HepG2 (cell line): ENCODE measurements at regions not wholly inside any gene's neighbourhood (a gene's known extent, or its start where the extent isn't known, plus 50 kb on each side); places are given as distances from the start of the nearest gene placed in this dataset.
A peak's percentile ranks its signal among the peaks of the same experiment; 100 is the strongest.

Experiments
- FOSL2 ChIP-seq: sonication (generic); formaldehyde crosslinking; IDR thresholded peaks from 2 replicates; pipeline ENCODE4 v1.4.0; 2020; ENCODE audit warnings: missing genetic modification reagents
- KDM3A ChIP-seq: IDR thresholded peaks from 2 replicates; pipeline ENCODE4 v1.6.1; 2018; ENCODE audit warnings: low read depth, missing compliant biosample characterization
- RFX3 ChIP-seq: IDR thresholded peaks from 2 replicates; pipeline ENCODE4 v1.6.1; 2016; ENCODE audit warnings: missing biosample characterization, missing genetic modification reagents
- RNF2 ChIP-seq: fragments of 450-650 bp; conservative IDR thresholded peaks from 2 replicates; pipeline ENCODE4 v1.6.1; 2016; ENCODE audit warnings: low read depth
- YEATS4 ChIP-seq: sonication (generic); formaldehyde crosslinking; IDR thresholded peaks from 2 replicates; pipeline ENCODE4 v1.4.0; 2020; ENCODE audit warnings: missing genetic modification reagents, borderline replicate concordance
- ZBTB8A ChIP-seq: sonication (generic); formaldehyde crosslinking; IDR thresholded peaks from 2 replicates; pipeline ENCODE4 v1.4.0; 2020; ENCODE audit warnings: mild to moderate bottlenecking, low read depth, missing genetic modification reagents, borderline replicate concordance
- ZFP36L2 ChIP-seq: sonication (generic); formaldehyde crosslinking; IDR thresholded peaks from 2 replicates; pipeline ENCODE4 v1.4.0; 2020; ENCODE audit warnings: missing genetic modification reagents
- ZMYM2 ChIP-seq: sonication (generic); formaldehyde crosslinking; IDR thresholded peaks from 2 replicates; pipeline ENCODE4 v1.8.0; 2022; ENCODE audit warnings: mild to moderate bottlenecking, missing genetic modification reagents
- ZNF33B ChIP-seq: sonication (generic); formaldehyde crosslinking; IDR thresholded peaks from 2 replicates; pipeline ENCODE4 v1.5.1; 2020; ENCODE audit warnings: mild to moderate bottlenecking, missing genetic modification reagents
- ZNF441 ChIP-seq: sonication (generic); formaldehyde crosslinking; IDR thresholded peaks from 2 replicates; pipeline ENCODE4 v1.7.0; 2021; ENCODE audit warnings: missing genetic modification reagents, borderline replicate concordance
- ZNF83 ChIP-seq: sonication (generic); formaldehyde crosslinking; IDR thresholded peaks from 2 replicates; pipeline ENCODE4 v1.4.0; 2020; ENCODE audit warnings: missing genetic modification reagents, mild to moderate bottlenecking, borderline replicate concordance
- TF ChIP-seq, protein P1 (sequence below): sonication (generic); formaldehyde crosslinking; IDR thresholded peaks from 2 replicates; pipeline ENCODE4 v1.9.0; 2021; ENCODE audit warnings: missing genetic modification reagents, borderline replicate concordance
- TF ChIP-seq, protein P2 (sequence below): IDR thresholded peaks from 2 replicates; pipeline ENCODE4 v1.4.0; 2020; ENCODE audit warnings: mild to moderate bottlenecking, missing genetic modification reagents
- TF ChIP-seq, protein P3 (sequence below): sonication (generic); formaldehyde crosslinking; IDR thresholded peaks from 2 replicates; pipeline ENCODE4 v1.4.0; 2020; ENCODE audit warnings: missing genetic modification reagents, borderline replicate concordance

DNA sequence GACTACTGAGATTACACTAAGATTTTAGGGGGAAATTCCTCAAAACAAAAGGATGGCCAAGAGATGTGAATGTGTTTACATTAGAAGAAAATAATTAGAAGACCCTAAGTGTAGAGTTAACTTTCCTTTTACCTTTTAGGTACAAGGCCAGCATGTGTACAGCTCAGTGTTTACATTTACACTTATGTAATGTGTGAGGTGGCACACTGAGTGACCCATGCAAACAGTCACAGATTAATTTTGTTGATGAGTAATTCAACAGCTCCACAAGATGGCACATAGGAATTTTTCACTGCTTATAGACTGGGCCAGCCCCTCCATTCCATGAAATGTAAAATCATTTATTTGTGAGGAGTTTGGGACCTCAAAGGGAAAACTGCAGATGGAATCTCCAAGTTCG is 90.1 kb upstream of the SLC12A2 start (continued):
- TF ChIP-seq, protein P1, sequence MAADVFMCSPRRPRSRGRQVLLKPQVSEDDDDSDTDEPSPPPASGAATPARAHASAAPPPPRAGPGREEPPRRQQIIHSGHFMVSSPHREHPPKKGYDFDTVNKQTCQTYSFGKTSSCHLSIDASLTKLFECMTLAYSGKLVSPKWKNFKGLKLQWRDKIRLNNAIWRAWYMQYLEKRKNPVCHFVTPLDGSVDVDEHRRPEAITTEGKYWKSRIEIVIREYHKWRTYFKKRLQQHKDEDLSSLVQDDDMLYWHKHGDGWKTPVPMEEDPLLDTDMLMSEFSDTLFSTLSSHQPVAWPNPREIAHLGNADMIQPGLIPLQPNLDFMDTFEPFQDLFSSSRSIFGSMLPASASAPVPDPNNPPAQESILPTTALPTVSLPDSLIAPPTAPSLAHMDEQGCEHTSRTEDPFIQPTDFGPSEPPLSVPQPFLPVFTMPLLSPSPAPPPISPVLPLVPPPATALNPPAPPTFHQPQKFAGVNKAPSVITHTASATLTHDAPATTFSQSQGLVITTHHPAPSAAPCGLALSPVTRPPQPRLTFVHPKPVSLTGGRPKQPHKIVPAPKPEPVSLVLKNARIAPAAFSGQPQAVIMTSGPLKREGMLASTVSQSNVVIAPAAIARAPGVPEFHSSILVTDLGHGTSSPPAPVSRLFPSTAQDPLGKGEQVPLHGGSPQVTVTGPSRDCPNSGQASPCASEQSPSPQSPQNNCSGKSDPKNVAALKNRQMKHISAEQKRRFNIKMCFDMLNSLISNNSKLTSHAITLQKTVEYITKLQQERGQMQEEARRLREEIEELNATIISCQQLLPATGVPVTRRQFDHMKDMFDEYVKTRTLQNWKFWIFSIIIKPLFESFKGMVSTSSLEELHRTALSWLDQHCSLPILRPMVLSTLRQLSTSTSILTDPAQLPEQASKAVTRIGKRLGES: no peak
- TF ChIP-seq RFX3 (CRISPR knock-in tag) (no peak), RNF2 (no peak), ZMYM2 (CRISPR knock-in tag) (no peak), YEATS4 (CRISPR knock-in tag) (no peak), KDM3A (no peak), ZNF33B (CRISPR knock-in tag) (no peak), ZNF441 (CRISPR knock-in tag) (no peak), ZNF83 (no peak), FOSL2 (no peak), ZBTB8A (CRISPR knock-in tag) (no peak), ZFP36L2 (no peak)
- TF ChIP-seq, protein P2, sequence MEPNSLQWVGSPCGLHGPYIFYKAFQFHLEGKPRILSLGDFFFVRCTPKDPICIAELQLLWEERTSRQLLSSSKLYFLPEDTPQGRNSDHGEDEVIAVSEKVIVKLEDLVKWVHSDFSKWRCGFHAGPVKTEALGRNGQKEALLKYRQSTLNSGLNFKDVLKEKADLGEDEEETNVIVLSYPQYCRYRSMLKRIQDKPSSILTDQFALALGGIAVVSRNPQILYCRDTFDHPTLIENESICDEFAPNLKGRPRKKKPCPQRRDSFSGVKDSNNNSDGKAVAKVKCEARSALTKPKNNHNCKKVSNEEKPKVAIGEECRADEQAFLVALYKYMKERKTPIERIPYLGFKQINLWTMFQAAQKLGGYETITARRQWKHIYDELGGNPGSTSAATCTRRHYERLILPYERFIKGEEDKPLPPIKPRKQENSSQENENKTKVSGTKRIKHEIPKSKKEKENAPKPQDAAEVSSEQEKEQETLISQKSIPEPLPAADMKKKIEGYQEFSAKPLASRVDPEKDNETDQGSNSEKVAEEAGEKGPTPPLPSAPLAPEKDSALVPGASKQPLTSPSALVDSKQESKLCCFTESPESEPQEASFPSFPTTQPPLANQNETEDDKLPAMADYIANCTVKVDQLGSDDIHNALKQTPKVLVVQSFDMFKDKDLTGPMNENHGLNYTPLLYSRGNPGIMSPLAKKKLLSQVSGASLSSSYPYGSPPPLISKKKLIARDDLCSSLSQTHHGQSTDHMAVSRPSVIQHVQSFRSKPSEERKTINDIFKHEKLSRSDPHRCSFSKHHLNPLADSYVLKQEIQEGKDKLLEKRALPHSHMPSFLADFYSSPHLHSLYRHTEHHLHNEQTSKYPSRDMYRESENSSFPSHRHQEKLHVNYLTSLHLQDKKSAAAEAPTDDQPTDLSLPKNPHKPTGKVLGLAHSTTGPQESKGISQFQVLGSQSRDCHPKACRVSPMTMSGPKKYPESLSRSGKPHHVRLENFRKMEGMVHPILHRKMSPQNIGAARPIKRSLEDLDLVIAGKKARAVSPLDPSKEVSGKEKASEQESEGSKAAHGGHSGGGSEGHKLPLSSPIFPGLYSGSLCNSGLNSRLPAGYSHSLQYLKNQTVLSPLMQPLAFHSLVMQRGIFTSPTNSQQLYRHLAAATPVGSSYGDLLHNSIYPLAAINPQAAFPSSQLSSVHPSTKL (CRISPR knock-in tag): 0 out of 2 replicates have a peak, but pooled peaks have one; percentile 11
- TF ChIP-seq, protein P3, sequence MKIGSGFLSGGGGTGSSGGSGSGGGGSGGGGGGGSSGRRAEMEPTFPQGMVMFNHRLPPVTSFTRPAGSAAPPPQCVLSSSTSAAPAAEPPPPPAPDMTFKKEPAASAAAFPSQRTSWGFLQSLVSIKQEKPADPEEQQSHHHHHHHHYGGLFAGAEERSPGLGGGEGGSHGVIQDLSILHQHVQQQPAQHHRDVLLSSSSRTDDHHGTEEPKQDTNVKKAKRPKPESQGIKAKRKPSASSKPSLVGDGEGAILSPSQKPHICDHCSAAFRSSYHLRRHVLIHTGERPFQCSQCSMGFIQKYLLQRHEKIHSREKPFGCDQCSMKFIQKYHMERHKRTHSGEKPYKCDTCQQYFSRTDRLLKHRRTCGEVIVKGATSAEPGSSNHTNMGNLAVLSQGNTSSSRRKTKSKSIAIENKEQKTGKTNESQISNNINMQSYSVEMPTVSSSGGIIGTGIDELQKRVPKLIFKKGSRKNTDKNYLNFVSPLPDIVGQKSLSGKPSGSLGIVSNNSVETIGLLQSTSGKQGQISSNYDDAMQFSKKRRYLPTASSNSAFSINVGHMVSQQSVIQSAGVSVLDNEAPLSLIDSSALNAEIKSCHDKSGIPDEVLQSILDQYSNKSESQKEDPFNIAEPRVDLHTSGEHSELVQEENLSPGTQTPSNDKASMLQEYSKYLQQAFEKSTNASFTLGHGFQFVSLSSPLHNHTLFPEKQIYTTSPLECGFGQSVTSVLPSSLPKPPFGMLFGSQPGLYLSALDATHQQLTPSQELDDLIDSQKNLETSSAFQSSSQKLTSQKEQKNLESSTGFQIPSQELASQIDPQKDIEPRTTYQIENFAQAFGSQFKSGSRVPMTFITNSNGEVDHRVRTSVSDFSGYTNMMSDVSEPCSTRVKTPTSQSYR: no peak
